DND-41 (cell line): ENCODE measurements at regions not wholly inside any gene's neighbourhood (a gene's known extent, or its start where the extent isn't known, plus 50 kb on each side); places are given as distances from the start of the nearest gene placed in this dataset.

Source experiments
- ATAC-seq: fragments of 200-7000 bp; cut with Tn5 transposase; 3 replicates; pipeline ENCODE4 v1.9.1; 2021; ENCODE audit warnings: low read depth; ENCODE audit not compliant: insufficient read depth
- DNase-seq: peaks from one replicate; pipeline ENCODE4 v3.0.0-alpha.2; 2020
- H2AFZ ChIP-seq: 2 replicates; pipeline ENCODE4 v1.6.0; 2012; ENCODE audit warnings: low read depth, low read length
- H3K27ac ChIP-seq: 2 replicates; pipeline ENCODE4 v1.5.1; 2012; ENCODE audit warnings: low read length, inconsistent platforms
- H3K27me3 ChIP-seq: fragments of 200-600 bp; sonication (generic); 2 replicates; pipeline ENCODE4 v1.6.0; 2012; ENCODE audit warnings: low read length, mild to moderate bottlenecking, inconsistent platforms; ENCODE audit not compliant: insufficient read depth, poor library complexity
- H3K36me3 ChIP-seq: 2 replicates; pipeline ENCODE4 v1.5.1; 2012; ENCODE audit warnings: low read length, inconsistent platforms; ENCODE audit not compliant: insufficient read depth
- H3K4me1 ChIP-seq: 2 replicates; pipeline ENCODE4 v1.5.1; 2012; ENCODE audit warnings: mild to moderate bottlenecking, low read length; ENCODE audit not compliant: insufficient read depth
- H3K4me2 ChIP-seq: 2 replicates; pipeline ENCODE4 v1.6.0; 2012; ENCODE audit warnings: mild to moderate bottlenecking, moderate library complexity, low read length, inconsistent platforms; ENCODE audit not compliant: insufficient read depth
- H3K4me3 ChIP-seq, 2 experiments: fragments of 200-600 bp in 1 of 2; shearing (Covaris generic) in 1 of 2; 2 replicates each; pipeline ENCODE4 v1.5.1; 2012 to 2016; ENCODE audit warnings: inconsistent platforms in 2 of 2, low read length in 2 of 2, mild to moderate bottlenecking in 2 of 2, low read depth in 1 of 2, moderate library complexity in 1 of 2
- H3K79me2 ChIP-seq: 2 replicates; pipeline ENCODE4 v1.6.0; 2012; ENCODE audit warnings: low read length, inconsistent platforms; ENCODE audit not compliant: insufficient read depth
- H3K9ac ChIP-seq: 2 replicates; pipeline ENCODE4 v1.6.0; 2012; ENCODE audit warnings: low read depth, mild to moderate bottlenecking, inconsistent platforms, low read length, moderate library complexity
- H3K9me3 ChIP-seq: 2 replicates; pipeline ENCODE4 v1.5.1; 2012; ENCODE audit warnings: low read length, moderate library complexity, mild to moderate bottlenecking, inconsistent platforms; ENCODE audit not compliant: insufficient read depth, severe bottlenecking
- H4K20me1 ChIP-seq: 2 replicates; pipeline ENCODE4 v1.6.0; 2012; ENCODE audit warnings: low read length; ENCODE audit not compliant: insufficient read depth
- EZH2 ChIP-seq: IDR thresholded peaks from 3 replicates; pipeline ENCODE4 v1.6.1; 2012; ENCODE audit warnings: borderline replicate concordance, low read depth, mild to moderate bottlenecking, moderate library complexity, low read length, inconsistent platforms; ENCODE audit not compliant: severe bottlenecking
- TF ChIP-seq, protein P1 (sequence below): IDR thresholded peaks from 2 replicates; pipeline ENCODE4 v1.5.1; 2012; ENCODE audit warnings: borderline replicate concordance, low read length, moderate library complexity, mild to moderate bottlenecking; ENCODE audit not compliant: poor library complexity, severe bottlenecking; ENCODE audit errors: extremely low read depth

DNA sequence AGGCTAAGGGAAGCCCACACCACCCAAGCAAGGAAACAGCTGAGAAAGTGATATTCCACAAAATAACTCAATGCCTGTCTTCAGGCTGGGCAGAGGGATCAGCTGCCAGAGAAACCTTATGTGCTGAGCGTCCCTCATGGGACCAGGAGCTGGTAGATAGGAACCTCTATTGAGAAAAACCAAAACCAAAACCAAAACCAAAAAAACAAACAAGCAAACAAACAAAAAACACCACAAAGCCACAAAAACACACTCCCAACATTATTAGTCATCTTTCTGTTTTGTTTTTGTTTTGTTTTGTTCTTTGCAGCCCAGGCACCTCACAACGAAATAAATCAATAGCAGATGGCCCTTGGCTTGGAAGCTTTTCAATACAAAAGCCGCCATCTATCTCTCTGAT is 760.8 kb upstream of the CELF2 start:
- no peak for TF ChIP-seq EZH2
- TF ChIP-seq, protein P1, sequence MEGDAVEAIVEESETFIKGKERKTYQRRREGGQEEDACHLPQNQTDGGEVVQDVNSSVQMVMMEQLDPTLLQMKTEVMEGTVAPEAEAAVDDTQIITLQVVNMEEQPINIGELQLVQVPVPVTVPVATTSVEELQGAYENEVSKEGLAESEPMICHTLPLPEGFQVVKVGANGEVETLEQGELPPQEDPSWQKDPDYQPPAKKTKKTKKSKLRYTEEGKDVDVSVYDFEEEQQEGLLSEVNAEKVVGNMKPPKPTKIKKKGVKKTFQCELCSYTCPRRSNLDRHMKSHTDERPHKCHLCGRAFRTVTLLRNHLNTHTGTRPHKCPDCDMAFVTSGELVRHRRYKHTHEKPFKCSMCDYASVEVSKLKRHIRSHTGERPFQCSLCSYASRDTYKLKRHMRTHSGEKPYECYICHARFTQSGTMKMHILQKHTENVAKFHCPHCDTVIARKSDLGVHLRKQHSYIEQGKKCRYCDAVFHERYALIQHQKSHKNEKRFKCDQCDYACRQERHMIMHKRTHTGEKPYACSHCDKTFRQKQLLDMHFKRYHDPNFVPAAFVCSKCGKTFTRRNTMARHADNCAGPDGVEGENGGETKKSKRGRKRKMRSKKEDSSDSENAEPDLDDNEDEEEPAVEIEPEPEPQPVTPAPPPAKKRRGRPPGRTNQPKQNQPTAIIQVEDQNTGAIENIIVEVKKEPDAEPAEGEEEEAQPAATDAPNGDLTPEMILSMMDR = no peak
- H3K9me3 ChIP-seq = no peaks in the 10 kb centered on the region
- no peak overlapping the region for H3K4me2 ChIP-seq
- no peaks in the 10 kb centered on the region for H3K4me1 ChIP-seq
- H3K4me3 ChIP-seq = no peak overlapping the region
- H2AFZ ChIP-seq = no peak overlapping the region
- H3K79me2 ChIP-seq = no peaks in the 10 kb centered on the region
- no peaks in the 10 kb centered on the region for H3K27me3 ChIP-seq
- ATAC-seq (no peak), DNase-seq (no peak)
- H4K20me1 ChIP-seq = no peaks in the 10 kb centered on the region
- H3K36me3 ChIP-seq = no peaks in the 10 kb centered on the region
- H3K9ac ChIP-seq = no peak overlapping the region
- H3K27ac ChIP-seq = no peak overlapping the region

DNA sequence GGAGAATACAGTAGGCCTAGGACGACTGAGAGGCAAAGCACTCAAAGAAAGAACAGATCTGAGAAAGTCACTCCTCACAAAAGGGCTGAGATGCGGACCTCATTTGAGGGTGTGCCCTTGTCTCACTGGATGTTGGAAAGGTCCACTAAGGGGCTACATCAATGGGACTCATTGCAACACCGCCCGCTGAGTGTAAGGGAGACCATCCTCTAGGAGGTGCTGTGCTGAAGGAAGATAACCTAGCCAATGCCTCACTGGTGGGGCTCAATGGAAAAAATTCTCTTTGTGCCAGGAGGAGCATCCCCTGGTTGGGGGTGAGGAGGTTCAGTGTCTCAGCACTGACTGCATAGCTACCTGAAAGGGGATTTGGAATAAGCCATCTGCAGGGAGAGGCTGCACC is 758.7 kb upstream of the CELF2 start:
- Histone ChIP-seq H3K4me2 (no peak overlapping the region), H3K36me3 (no peaks in the 10 kb centered on the region), H3K27ac (no peak overlapping the region), H3K9ac (no peak overlapping the region), H4K20me1 (no peaks in the 10 kb centered on the region), H3K79me2 (no peaks in the 10 kb centered on the region), H3K9me3 (no peaks in the 10 kb centered on the region), H3K27me3 (no peaks in the 10 kb centered on the region), H3K4me1 (no peaks in the 10 kb centered on the region), H2AFZ (no peak overlapping the region), H3K4me3 (no peak overlapping the region)
- no peak for ATAC-seq
- no peak for DNase-seq
- no peak for TF ChIP-seq EZH2

DNA sequence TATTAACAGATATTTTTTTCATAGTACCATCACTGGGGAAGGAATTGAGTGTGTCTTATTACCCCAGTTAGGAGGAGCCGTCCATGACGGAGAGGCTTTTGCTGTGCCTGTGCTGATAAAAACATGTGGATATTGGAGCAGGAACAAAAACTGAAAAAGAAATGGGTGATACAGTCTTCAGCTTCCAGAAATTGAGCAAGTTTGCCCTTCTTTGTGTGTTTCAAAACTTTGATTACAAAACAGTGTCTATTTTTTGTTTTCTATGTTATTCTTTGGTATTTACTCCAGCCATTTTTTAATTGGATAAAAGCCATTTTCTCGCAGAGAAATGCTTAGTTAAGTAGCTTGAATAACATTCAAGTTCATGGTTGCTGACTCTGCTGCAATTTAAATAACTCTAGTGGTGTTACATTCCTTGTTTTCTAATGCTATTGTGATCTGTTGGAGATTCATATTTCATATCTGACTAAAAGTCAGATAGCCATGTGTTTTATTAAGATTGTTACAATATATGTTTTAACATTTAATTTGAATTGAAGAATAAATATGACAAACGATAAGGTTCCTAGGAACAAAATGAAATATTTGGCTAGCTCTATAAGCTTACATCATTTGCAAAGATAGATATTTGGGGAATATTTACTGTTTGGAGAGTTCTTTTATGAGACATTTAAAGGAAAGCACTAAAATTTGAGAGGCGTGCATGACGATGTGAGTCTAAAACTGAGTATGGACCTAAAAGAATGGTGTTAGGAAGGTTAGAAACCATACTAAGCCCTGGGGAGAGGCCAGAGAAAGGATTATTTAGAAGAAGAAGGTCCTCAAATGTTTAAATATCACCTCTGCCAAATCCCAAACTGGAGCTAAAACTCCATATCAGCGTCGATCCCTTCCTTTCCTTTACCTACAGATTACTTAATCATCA is 747.3 kb upstream of the CELF2 start:
- Histone ChIP-seq H3K27me3 (no peaks in the 10 kb centered on the region), H3K4me3 (no peak overlapping the region), H2AFZ (no peak overlapping the region), H3K4me2 (no peak overlapping the region), H3K36me3 (no peaks in the 10 kb centered on the region), H3K27ac (no peak overlapping the region), H3K79me2 (no peaks in the 10 kb centered on the region), H4K20me1 (no peaks in the 10 kb centered on the region), H3K9ac (no peak overlapping the region), H3K4me1 (no peaks in the 10 kb centered on the region), H3K9me3 (no peaks in the 10 kb centered on the region)
- no peak for TF ChIP-seq EZH2
- TF ChIP-seq, protein P1 = no peak
- DNase-seq (no peak), ATAC-seq (no peak)

DNA sequence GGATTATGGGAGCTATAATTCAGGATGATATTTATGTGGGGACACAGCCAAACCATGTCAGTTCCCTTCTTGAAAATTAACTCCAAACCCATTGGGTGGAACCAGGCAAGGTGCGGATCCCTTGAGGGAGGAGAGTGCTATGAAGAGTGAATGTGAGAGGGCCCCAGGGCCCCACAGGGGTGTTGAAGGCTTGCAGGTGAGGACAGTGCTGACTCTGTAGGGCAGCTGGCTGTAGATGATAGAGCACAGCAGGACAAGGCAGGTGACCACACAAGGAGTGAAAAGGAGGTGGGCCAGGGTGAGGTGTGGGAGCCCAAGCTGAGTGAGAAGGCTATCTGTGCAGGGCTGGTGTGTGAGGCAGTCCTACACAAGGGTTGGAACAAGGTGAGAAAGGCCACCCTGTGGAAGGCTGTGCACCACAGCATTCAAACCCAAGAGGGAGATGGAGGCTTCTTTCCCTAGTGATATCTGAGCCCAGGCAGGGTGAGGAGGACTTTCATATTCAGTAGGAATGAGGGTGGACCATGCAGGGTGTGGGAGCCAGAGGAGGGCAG is 746.0 kb upstream of the CELF2 start:
- H3K4me1 ChIP-seq = no peaks in the 10 kb centered on the region
- H3K9ac ChIP-seq = no peak overlapping the region
- H3K27me3 ChIP-seq = no peaks in the 10 kb centered on the region
- no peaks in the 10 kb centered on the region for H4K20me1 ChIP-seq
- no peak for ATAC-seq
- no peak overlapping the region for H3K4me3 ChIP-seq
- no peaks in the 10 kb centered on the region for H3K36me3 ChIP-seq
- H2AFZ ChIP-seq = no peak overlapping the region
- no peak overlapping the region for H3K27ac ChIP-seq
- DNase-seq = no peak
- H3K4me2 ChIP-seq = no peak overlapping the region
- TF ChIP-seq, protein P1 = no peak
- no peak for TF ChIP-seq EZH2
- no peaks in the 10 kb centered on the region for H3K79me2 ChIP-seq
- H3K9me3 ChIP-seq = no peaks in the 10 kb centered on the region
